Glutamatergic neuron (in vitro differentiated cells): ENCODE measurements at regions not wholly inside any gene's neighbourhood (a gene's known extent, or its start where the extent isn't known, plus 50 kb on each side); places are given as distances from the start of the nearest gene placed in this dataset.

ENCODE experiments used
- DNase-seq: peaks from one replicate; pipeline ENCODE4 v3.0.0; 2022
- H3K27ac Mint-ChIP-seq: one replicate; pipeline ENCODE4 v1.8.0; 2020; ENCODE audit warnings: mild to moderate bottlenecking, mixed read lengths, inconsistent platforms; ENCODE audit not compliant: unreplicated experiment
- H3K27me3 Mint-ChIP-seq: one replicate; pipeline ENCODE4 v1.8.0; 2020; ENCODE audit warnings: mild to moderate bottlenecking, moderate library complexity, mixed read lengths, inconsistent platforms; ENCODE audit not compliant: unreplicated experiment
- H3K36me3 Mint-ChIP-seq: one replicate; pipeline ENCODE4 v1.8.0; 2020; ENCODE audit warnings: mild to moderate bottlenecking, mixed read lengths, inconsistent platforms; ENCODE audit not compliant: unreplicated experiment
- H3K4me1 Mint-ChIP-seq: one replicate; pipeline ENCODE4 v1.8.0; 2020; ENCODE audit warnings: mild to moderate bottlenecking, low read depth, mixed read lengths, inconsistent platforms; ENCODE audit not compliant: unreplicated experiment
- H3K4me3 Mint-ChIP-seq: one replicate; pipeline ENCODE4 v1.8.0; 2020; ENCODE audit warnings: mild to moderate bottlenecking, mixed read lengths, inconsistent platforms; ENCODE audit not compliant: unreplicated experiment
- H3K9me3 Mint-ChIP-seq: one replicate; pipeline ENCODE4 v1.8.0; 2020; ENCODE audit warnings: mild to moderate bottlenecking, moderate library complexity, mixed read lengths, inconsistent platforms; ENCODE audit not compliant: unreplicated experiment
- CTCF ChIP-seq: fragments of 200-600 bp; sonication (generic); IDR thresholded peaks from one replicate; pipeline ENCODE4 v1.5.0; 2021; ENCODE audit not compliant: partially characterized antibody, unreplicated experiment

- no peak for TF ChIP-seq CTCF
- Mint-ChIP-seq H3K27me3 (peaks cover 12% of the 10 kb centered on the region), H3K9me3 (peaks cover 22% of the 10 kb centered on the region), H3K4me3 (no peak overlapping the region), H3K4me1 (peaks cover 3% of the 10 kb centered on the region), H3K27ac (no peak overlapping the region), H3K36me3 (no peaks in the 10 kb centered on the region)
- no peak for DNase-seq
Observed at GRCh38 chr12:124372831-124373230, 77.9 kb downstream of the RFLNA start.

GRCh38 chr12:124371970-124372555 lies 77.2 kb downstream of the RFLNA start:
- no peak for TF ChIP-seq CTCF
- H3K27me3 Mint-ChIP-seq = peaks cover 8% of the 10 kb centered on the region
- H3K9me3 Mint-ChIP-seq = peaks cover 15% of the 10 kb centered on the region
- DNase-seq = no peak
- H3K4me3 Mint-ChIP-seq = no peak overlapping the region
- H3K27ac Mint-ChIP-seq = no peak overlapping the region
- no peaks in the 10 kb centered on the region for H3K36me3 Mint-ChIP-seq
- H3K4me1 Mint-ChIP-seq = peaks cover under 1% of the 10 kb centered on the region

GRCh38 chr12:124371366-124371765 lies 76.5 kb downstream of the RFLNA start:
- H3K36me3 Mint-ChIP-seq = no peaks in the 10 kb centered on the region
- no peak for DNase-seq
- TF ChIP-seq CTCF = no peak
- no peaks in the 10 kb centered on the region for H3K4me1 Mint-ChIP-seq
- no peak overlapping the region for H3K4me3 Mint-ChIP-seq
- H3K27me3 Mint-ChIP-seq = peaks cover 6% of the 10 kb centered on the region
- H3K9me3 Mint-ChIP-seq = peaks cover 15% of the 10 kb centered on the region
- H3K27ac Mint-ChIP-seq = no peak overlapping the region

GRCh38 chr12:124370851-124371250 lies 76.0 kb downstream of the RFLNA start:
- TF ChIP-seq CTCF = no peak
- Mint-ChIP-seq H3K27me3 (peaks cover 8% of the 10 kb centered on the region), H3K36me3 (no peaks in the 10 kb centered on the region), H3K27ac (no peak overlapping the region), H3K9me3 (peaks cover 15% of the 10 kb centered on the region), H3K4me1 (no peaks in the 10 kb centered on the region), H3K4me3 (no peak overlapping the region)
- DNase-seq = no peak

GRCh38 chr12:124370384-124370783 lies 75.5 kb downstream of the RFLNA start:
- no peak for TF ChIP-seq CTCF
- Mint-ChIP-seq H3K36me3 (no peaks in the 10 kb centered on the region), H3K4me1 (no peaks in the 10 kb centered on the region), H3K9me3 (peaks cover 13% of the 10 kb centered on the region), H3K27ac (no peak overlapping the region), H3K4me3 (no peak overlapping the region), H3K27me3 (peaks cover 9% of the 10 kb centered on the region)
- DNase-seq = no peak
